Natural killer cell (primary cell): ENCODE measurements at regions not wholly inside any gene's neighbourhood (a gene's known extent, or its start where the extent isn't known, plus 50 kb on each side); places are given as distances from the start of the nearest gene placed in this dataset.

Experiments
- ATAC-seq, 3 donors: fragments of 150-1000 bp in 2 of 3; fragments of 200-7000 bp in 1 of 3; cut with Tn5 transposase; 1 replicate in 1 of 3; 2 replicates in 2 of 3; pipeline ENCODE4 v1.10.0; 2021; ENCODE audit warnings: mild to moderate bottlenecking in 2 of 3, moderate library complexity in 2 of 3
- DNase-seq, 2 donors: peaks; one replicate each; pipeline versions ENCODE4 v3.0.0 to v3.0.0-alpha.2; 2013 to 2021; ENCODE audit warnings: mixed read lengths in 1 of 2
- H3K27ac ChIP-seq: one replicate; pipeline ENCODE4 v1.5.1; 2013; ENCODE audit warnings: mild to moderate bottlenecking, low read length
- H3K27me3 ChIP-seq: one replicate; pipeline ENCODE4 v1.6.1; 2013; ENCODE audit warnings: low read length; ENCODE audit not compliant: control insufficient read depth, insufficient read depth
- H3K36me3 ChIP-seq: one replicate; pipeline ENCODE4 v1.6.1; 2013; ENCODE audit warnings: low read length; ENCODE audit not compliant: control insufficient read depth, insufficient read depth
- H3K4me1 ChIP-seq: one replicate; pipeline ENCODE4 v1.6.1; 2013; ENCODE audit warnings: low read length; ENCODE audit not compliant: control insufficient read depth, insufficient read depth
- H3K4me3 ChIP-seq: one replicate; pipeline ENCODE4 v1.5.1; 2013; ENCODE audit warnings: low read length
- H3K9me3 ChIP-seq: one replicate; pipeline ENCODE4 v1.6.1; 2013; ENCODE audit warnings: low read length; ENCODE audit not compliant: control insufficient read depth, insufficient read depth
- H3K27ac Mint-ChIP-seq, 2 donors: one replicate each; pipeline ENCODE4 v1.8.0; 2022; ENCODE audit warnings: mild to moderate bottlenecking in 2 of 2, mixed read lengths in 2 of 2, moderate library complexity in 1 of 2
- H3K27me3 Mint-ChIP-seq, 2 donors: one replicate each; pipeline ENCODE4 v1.8.0; 2022; ENCODE audit warnings: low read depth in 2 of 2, mixed read lengths in 2 of 2
- H3K36me3 Mint-ChIP-seq: one replicate; pipeline ENCODE4 v1.8.0; 2022; ENCODE audit warnings: mixed read lengths
- H3K4me1 Mint-ChIP-seq, 2 donors: one replicate each; pipeline ENCODE4 v1.8.0; 2022; ENCODE audit warnings: mixed read lengths in 2 of 2
- H3K4me3 Mint-ChIP-seq: one replicate; pipeline ENCODE4 v1.8.0; 2022; ENCODE audit warnings: mild to moderate bottlenecking, moderate library complexity, mixed read lengths
- H3K9me3 Mint-ChIP-seq, 2 donors: one replicate each; pipeline ENCODE4 v1.8.0; 2022; ENCODE audit warnings: mixed read lengths in 2 of 2
- CTCF ChIP-seq: fragments of 200-600 bp; IDR thresholded peaks from one replicate; pipeline ENCODE4 v1.8.0; 2022; ENCODE audit warnings: antibody characterized with exemption
- WGBS: methylation state at CpG from one replicate; pipeline ENCODE4 v1.1.7; 2013; ENCODE audit warnings: missing lambda C conversion rate; ENCODE audit not compliant: insufficient coverage; 5-methylcytosine and 5-hydroxymethylcytosine counted together
- intact Hi-C: fragments of 100-400 bp; cut with micrococcal nuclease; formaldehyde crosslinking; loops from one replicate; pipeline ENCODE4 v1.14.2; 2022

DNA sequence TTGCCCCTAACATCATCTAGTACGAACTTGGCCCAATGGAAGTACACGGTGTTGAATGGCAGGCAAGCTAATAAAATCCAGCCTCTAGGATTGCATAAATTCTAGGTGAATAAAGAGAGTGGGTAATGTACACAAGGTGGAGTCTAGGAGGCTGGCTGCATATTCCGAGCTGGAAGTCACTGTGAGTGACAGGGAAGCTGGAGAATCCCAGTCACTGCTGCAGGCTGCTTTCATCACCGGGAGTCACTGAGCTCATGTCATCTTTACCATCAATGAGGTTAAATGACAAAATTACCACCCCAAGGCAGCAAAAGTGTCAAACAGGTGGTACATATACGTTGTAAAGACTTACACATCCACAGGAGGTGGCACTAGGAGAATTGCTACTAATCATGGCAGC lies 91.3 kb upstream of the HMHB1 start:
- DNase-seq (no peak), ATAC-seq (no peak)
- Mint-ChIP-seq H3K9me3 (peaks cover 3 to 12% of the 10 kb centered on the region in 2 donors), H3K36me3 (peaks cover 16% of the 10 kb centered on the region), H3K27me3 (peaks cover 3 to 6% of the 10 kb centered on the region in 2 donors), H3K4me3 (no peak overlapping the region), H3K27ac (no peak overlapping the region), H3K4me1 (peaks cover 14 to 15% of the 10 kb centered on the region in 2 donors)
- H3K27ac ChIP-seq, result no peak overlapping the region
- WGBS, result 72% methylated on average over 5 of the region's 5 CpGs
- no peaks in the 10 kb centered on the region for H3K9me3 ChIP-seq
- no peaks in the 10 kb centered on the region for H3K4me1 ChIP-seq
- H3K4me3 ChIP-seq, result no peak overlapping the region
- no peaks in the 10 kb centered on the region for H3K36me3 ChIP-seq
- no peak for TF ChIP-seq CTCF
- no peaks in the 10 kb centered on the region for H3K27me3 ChIP-seq
- intact Hi-C loops, result no loop called here

GRCh38 chr5:143717400-143717799 lies 94.6 kb upstream of the HMHB1 start:
- TF ChIP-seq CTCF, result no peak
- no peaks in the 10 kb centered on the region for H3K27me3 ChIP-seq
- H3K36me3 Mint-ChIP-seq, result no peaks in the 10 kb centered on the region
- H3K4me3 Mint-ChIP-seq, result no peak overlapping the region
- intact Hi-C loops, result no loop called here
- 14% methylated on average over 2 of the region's 2 CpGs for WGBS
- H3K4me3 ChIP-seq, result no peak overlapping the region
- peak in 1 of 2 donors; percentile 26 for DNase-seq
- H3K27ac Mint-ChIP-seq, result peak overlapping the region in 1 of 2 donors; percentile 23
- no peaks in the 10 kb centered on the region for H3K4me1 ChIP-seq
- no peak overlapping the region for H3K27ac ChIP-seq
- H3K36me3 ChIP-seq, result no peaks in the 10 kb centered on the region
- peak; percentile 57 to 79 (median 64) for ATAC-seq
- no peaks in the 10 kb centered on the region for H3K9me3 Mint-ChIP-seq
- no peaks in the 10 kb centered on the region for H3K9me3 ChIP-seq
- no peaks in the 10 kb centered on the region for H3K27me3 Mint-ChIP-seq
- peaks cover 14 to 15% of the 10 kb centered on the region in 2 donors for H3K4me1 Mint-ChIP-seq

GRCh38 chr5:143716881-143717280 lies 95.1 kb upstream of the HMHB1 start:
- Histone ChIP-seq H3K27ac (no peak overlapping the region), H3K27me3 (no peaks in the 10 kb centered on the region), H3K4me3 (no peak overlapping the region), H3K9me3 (no peaks in the 10 kb centered on the region), H3K36me3 (no peaks in the 10 kb centered on the region), H3K4me1 (no peaks in the 10 kb centered on the region)
- Mint-ChIP-seq H3K27ac (peak overlapping the region in 1 of 2 donors; percentile 23), H3K4me3 (no peak overlapping the region), H3K9me3 (no peaks in the 10 kb centered on the region), H3K27me3 (no peaks in the 10 kb centered on the region), H3K4me1 (peaks cover 14 to 15% of the 10 kb centered on the region in 2 donors), H3K36me3 (no peaks in the 10 kb centered on the region)
- TF ChIP-seq CTCF, result no peak
- ATAC-seq (no peak), DNase-seq (no peak)
- 81% methylated on average over 3 of the region's 4 CpGs for WGBS
- intact Hi-C loops, result no loop called here

GRCh38 chr5:143715616-143716015 lies 96.3 kb upstream of the HMHB1 start:
- Mint-ChIP-seq H3K4me3 (no peak overlapping the region), H3K27me3 (no peaks in the 10 kb centered on the region), H3K4me1 (peaks cover 14 to 15% of the 10 kb centered on the region in 2 donors), H3K9me3 (no peaks in the 10 kb centered on the region), H3K27ac (no peak overlapping the region), H3K36me3 (no peaks in the 10 kb centered on the region)
- DNase-seq, result no peak
- H3K4me1 ChIP-seq, result no peaks in the 10 kb centered on the region
- no peak overlapping the region for H3K27ac ChIP-seq
- H3K36me3 ChIP-seq, result no peaks in the 10 kb centered on the region
- no peak for TF ChIP-seq CTCF
- no peak for ATAC-seq
- intact Hi-C loops, result no loop called here
- no peaks in the 10 kb centered on the region for H3K9me3 ChIP-seq
- WGBS, result 96% methylated on average over 3 of the region's 3 CpGs
- H3K27me3 ChIP-seq, result no peaks in the 10 kb centered on the region
- no peak overlapping the region for H3K4me3 ChIP-seq
